Fibroblast of gingiva (primary cell): ENCODE measurements at regions not wholly inside any gene's neighbourhood (a gene's known extent, or its start where the extent isn't known, plus 50 kb on each side); places are given as distances from the start of the nearest gene placed in this dataset.

Experiments used
- DNase-seq: peaks from one replicate; pipeline ENCODE4 v3.0.0-alpha.2; 2011; ENCODE audit warnings: low read depth

GRCh38 chr10:10642751-10643150 is 374.9 kb upstream of the CELF2 start:
- no peak for DNase-seq

DNA sequence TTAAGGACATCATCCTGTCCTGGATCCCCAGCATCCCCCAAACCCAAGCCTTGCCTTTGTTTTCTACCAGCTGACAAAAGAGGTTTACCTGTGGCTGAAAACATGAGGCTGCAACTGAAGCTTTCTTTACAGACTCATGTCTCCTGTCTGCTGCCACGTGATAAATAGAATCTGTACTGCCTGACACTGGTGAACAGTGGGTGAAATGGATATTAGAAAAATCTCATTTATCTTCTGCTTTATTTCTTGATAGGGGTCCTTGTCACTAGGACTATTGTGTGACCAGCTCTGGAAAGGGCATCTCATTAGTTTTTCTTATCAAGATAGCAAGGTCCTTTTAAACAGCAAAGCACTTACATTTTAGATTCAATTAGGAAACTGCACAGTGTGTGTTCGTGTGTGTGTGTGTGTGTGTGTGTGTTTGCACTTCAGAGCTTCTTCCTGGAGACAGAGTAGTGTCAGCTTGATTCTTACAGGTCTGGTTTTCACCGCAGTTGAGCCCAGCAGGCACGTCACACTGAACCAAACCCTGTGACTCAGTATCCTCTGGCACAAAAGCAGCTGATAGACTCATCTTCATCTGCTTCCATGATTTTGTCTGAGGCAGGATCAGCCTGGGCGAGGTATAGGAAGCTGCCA is 373.5 kb upstream of the CELF2 start:
- DNase-seq = no peak

DNA sequence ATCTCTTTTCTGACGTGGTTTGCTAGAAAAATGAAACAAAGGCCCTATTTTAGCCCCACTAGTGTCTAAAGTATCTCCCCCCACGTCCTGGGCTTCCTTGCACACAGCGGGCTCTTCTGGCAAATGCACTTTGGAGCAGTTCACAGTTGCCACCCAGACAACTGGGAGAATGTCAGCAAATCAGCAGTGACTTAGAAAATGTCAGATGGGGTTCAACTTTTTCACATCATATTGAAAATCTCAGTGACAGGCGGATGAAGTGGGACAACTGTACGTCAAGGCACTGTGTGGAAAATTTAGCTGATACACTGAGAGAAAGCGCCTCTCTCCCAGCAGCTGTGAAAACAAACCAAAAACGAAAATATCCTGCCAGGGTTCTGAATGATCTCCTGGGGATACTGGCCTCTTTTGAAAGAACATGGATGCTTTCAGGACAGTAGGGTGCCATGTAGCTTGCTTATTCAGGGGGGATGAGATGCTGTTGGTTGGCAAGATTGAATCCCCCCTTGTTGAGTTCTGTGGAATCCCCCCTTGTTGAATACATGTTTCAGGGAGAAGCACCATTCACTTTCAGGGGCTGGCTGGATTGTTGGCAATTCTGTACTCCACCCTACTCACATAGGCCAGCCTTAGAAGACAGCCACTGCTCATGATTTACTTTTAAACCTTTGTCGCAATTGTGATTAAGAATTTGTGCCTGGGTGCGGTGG is 372.8 kb upstream of the CELF2 start:
- no peak for DNase-seq

DNA sequence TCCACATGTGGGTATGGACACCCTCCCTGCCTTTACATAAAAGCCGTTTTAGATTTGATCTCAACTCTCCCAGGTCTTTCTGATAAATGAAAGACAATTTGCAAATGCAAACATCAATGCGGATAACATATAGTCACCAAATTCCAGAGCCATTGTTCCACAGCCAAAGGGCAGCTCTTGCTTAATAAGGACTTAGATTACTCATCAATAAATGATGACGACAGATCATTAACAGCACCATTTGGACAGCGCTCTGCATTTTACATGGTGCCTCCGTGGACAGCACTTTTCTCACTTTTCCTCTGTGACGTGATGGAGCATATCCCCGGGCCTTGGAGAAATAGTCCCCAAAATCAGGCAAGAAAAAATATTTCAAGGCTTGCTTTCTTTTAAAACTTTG is 370.3 kb upstream of the CELF2 start:
- no peak for DNase-seq

DNA sequence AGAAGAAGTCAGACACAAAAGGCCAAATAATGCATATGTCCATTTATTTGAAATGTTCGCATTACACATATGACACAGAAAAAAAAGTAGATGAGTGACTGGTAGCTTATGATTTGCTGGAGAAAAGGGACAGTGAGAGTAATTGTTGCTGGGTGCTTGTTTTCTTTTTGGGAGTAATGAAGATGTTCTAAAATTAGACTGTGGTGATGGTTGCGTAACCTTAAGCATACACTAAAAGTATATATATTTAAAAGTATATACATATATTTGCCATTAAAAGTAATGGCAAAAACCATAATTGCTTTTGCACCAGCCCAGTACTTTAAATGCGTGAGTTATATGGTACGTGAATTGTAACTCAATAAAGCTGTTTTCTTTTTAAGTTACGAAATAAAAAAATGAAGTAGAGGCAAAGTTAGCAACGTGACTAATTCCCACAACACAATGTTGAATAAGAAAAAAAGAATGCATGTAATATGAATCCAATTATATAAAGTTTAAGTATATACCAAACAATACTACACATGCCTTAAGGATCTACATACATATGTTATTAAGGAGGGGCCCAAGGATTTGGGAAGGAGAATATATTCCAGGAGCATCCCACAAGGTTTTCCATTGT is 360.4 kb upstream of the CELF2 start:
- DNase-seq = peak; percentile 42

GRCh38 chr10:10658172-10658785 is 359.4 kb upstream of the CELF2 start:
- DNase-seq = peak; percentile 52

DNA sequence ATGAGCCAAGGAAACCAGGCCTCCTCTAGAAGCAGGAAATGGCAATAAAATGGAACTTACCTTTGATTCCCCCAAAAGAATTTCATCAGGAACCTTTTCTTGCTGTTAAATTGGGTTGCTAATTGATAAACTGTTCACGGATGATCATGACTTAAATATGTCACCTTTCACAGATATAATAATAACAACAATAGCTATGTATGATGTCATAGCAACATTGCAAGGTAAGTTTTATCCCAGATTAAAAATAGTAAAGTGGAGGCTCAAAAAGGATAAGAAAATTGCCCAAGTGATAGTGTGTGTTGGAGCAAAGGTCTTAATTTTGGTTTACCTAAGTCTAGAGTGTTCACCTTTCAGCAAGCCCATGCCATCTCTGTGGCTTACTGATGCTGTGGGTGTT is 357.6 kb upstream of the CELF2 start:
- DNase-seq = no peak

DNA sequence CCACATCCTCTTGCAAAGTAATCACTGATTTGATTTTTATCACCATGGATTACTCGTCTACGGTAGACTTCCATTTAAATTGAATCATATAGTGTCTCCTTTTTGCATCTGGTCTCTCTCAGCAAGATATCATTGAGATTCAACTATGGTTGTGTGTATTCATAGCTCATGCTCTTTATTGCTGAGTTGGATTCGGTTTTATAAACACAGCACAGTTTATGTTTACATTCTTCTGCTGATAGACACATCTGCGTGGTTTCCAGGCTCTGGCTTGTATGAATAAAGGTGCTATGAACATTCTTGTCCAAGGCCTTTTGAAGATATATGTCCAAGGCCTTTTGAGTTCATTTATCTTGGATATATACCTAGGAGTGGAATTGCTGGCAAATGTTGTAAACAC is 356.5 kb upstream of the CELF2 start:
- no peak for DNase-seq

DNA sequence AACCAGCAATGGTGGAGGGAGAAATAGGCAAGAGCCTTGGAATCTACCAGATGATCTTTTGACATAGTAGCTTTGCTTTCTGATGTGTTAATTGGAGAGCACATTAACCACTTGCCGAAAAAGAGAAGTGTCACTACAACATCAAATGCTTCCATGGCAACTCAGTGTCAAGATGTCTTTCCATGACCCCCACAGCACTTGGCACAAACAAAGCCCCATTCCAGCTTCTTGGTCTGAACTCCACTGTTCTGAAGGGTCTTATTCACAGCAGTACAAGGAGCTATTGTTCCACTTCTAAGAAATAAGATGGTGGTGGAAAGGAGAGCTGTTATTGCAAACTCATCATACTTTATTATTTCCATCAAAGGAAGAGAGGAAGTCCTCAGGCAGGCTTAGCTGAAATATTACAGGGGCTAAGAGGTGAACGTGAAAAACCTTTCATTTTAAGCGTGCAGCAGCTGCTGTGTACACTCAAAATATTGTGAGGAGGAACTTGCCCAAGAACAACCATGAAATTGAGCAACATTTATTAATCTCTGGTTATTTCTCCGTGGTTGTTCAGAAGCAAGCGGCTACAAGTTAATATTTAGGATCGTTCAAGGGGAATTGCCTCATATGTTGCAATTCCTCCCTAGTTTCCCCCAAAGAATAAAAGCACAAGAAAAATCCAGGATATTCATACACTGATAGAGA is 354.8 kb upstream of the CELF2 start:
- no peak for DNase-seq

DNA sequence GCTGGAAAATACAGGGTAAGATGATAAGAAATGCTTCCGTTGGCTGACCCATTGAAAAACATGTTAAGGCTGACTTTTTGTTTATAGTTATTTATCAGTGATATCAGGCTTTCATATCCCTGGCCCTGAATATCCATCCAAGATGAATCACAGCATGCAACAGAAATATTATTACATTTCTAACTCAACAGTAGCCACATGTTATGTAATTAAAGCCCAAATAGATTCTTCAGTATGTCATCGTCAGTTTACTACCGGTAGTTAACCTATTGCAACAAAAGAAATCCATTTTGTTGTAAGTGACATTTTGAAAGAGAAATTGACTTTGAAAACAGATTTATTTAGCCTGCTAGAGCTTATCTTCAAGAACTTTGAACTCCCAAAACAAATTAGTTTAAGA is 354.1 kb upstream of the CELF2 start:
- no peak for DNase-seq

DNA sequence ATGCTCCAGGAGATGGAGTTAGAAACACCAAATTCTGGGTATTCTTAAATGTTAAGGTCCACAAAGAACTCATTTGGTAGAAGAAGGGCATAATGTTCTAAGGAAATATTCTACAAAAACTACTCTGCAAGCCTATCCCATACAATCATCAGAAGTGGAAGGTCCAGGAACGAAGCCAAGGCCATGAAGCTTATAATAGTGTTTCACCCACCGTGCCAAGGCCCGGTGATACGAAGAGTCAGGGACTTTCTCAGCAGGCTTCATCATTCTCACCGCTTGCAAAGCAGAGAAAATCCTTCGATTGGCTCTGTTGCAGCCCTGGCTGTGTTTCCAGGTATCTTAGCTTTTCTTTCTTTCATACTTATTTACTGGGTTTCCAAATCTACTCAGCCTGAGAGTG is 351.9 kb upstream of the CELF2 start:
- no peak for DNase-seq

GRCh38 chr10:10667466-10667865 is 350.2 kb upstream of the CELF2 start:
- DNase-seq = no peak

GRCh38 chr10:10676972-10677371 is 340.7 kb upstream of the CELF2 start:
- no peak for DNase-seq

GRCh38 chr10:10677479-10677878 is 340.2 kb upstream of the CELF2 start:
- peak; percentile 66 for DNase-seq

GRCh38 chr10:10680496-10680895 is 337.2 kb upstream of the CELF2 start:
- DNase-seq = no peak

GRCh38 chr10:10684972-10685371 is 332.7 kb upstream of the CELF2 start:
- no peak for DNase-seq

- no peak for DNase-seq
Measured at GRCh38 chr10:10685566-10685965, 332.1 kb upstream of the CELF2 start.

DNA sequence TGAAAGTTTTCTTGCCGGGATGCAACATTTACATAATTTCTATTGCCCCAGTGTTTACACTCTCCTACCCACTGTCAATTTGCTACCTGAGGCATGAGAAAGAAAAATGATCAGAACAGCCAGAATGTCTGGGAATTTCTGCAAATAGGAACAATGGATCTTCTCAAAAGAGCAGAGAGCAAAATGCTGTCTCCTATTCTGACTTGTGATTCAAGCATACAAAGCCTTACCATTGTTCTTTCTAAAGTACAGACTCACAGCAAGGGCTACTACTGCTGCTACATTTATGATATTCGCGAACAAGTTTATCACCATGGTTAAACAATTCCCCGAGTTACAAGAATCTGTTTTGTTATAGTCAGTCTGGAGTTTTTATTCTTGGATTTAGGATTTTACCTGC is 329.9 kb upstream of the CELF2 start:
- no peak for DNase-seq

DNA sequence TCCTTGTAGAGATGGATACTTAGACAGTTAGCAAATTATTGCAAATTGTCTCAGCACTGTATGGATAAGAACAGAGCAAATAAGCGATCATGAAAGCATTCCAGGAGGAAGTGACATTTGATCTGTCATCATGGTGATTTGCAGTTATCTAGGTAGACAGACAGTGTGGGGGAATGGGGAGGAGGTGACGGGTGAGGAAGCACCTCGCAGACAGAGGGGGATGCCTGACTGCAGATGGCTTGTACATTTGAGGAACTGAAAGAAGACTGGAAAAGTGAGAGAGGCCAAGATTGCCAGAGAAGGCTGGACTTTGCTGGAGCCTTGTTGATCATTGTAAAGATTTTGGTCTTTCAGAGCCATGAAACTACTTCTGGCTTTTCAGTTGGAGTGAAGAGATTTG is 318.2 kb upstream of the CELF2 start:
- no peak for DNase-seq

- no peak for DNase-seq
Measured at GRCh38 chr10:10701084-10701611, 316.5 kb upstream of the CELF2 start.

DNA sequence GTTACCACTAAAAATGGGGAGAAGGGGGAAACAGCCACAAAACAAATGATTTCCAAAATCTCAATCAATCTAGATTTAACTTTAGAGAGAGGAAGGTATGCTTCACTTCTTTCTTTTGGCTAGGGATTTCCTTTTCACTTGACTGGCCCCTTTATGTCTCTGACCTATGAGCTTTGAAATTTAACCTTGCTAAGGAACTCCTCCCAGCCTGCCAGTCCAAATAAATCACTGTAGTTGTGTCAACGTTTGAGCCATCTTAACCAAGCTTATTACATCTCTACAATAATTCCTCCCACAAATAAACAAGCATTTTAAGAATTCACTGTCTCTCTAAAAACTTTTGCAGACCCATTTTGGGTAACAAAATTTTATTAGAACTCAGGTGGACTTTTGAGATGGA is 315.5 kb upstream of the CELF2 start:
- DNase-seq = no peak

DNA sequence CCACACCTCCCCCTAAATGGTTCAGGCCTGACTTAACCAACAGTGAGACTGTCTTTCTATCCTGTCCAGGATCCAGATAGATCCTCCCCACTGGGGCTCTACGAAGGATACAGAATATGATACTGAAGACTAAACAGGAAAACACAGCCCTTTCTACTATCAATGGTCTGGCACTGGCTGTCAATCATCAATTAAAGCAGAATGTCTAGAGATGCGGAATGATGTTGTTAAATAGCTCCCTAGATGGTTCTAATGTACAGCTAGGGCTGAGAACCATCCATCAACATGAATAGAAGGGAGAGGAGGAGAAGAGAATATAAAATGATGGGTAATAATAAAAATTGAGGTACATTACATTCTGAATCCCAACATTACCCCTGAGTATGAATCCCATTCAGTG is 314.3 kb upstream of the CELF2 start:
- no peak for DNase-seq
